Spinal cord (tissue), 9 donors: ENCODE measurements at regions not wholly inside any gene's neighbourhood (a gene's known extent, or its start where the extent isn't known, plus 50 kb on each side); places are given as distances from the start of the nearest gene placed in this dataset.
"Not testable (repeated sequence)": the region's sequence is repeated elsewhere in the genome, so short reads cannot be mapped to it uniquely, and the experiment has no call there.

Experiments used
- DNase-seq, 6 donors: peaks; one replicate each; pipeline versions ENCODE4 v3.0.0 to v3.0.0-alpha.2; 2013 to 2015; ENCODE audit warnings: low spot score in 6 of 6, low read depth in 4 of 6
- H3K27ac ChIP-seq: one replicate; pipeline ENCODE4 v1.5.1; 2013; ENCODE audit warnings: low read depth, low read length, control low read depth
- H3K27me3 ChIP-seq: one replicate; pipeline ENCODE4 v1.6.1; 2013; ENCODE audit warnings: low read length; ENCODE audit not compliant: control insufficient read depth, insufficient read depth
- H3K36me3 ChIP-seq: one replicate; pipeline ENCODE4 v1.6.1; 2013; ENCODE audit warnings: low read length; ENCODE audit not compliant: control insufficient read depth, insufficient read depth
- H3K4me1 ChIP-seq: one replicate; pipeline ENCODE4 v1.6.1; 2013; ENCODE audit warnings: low read length; ENCODE audit not compliant: control insufficient read depth, insufficient read depth
- H3K4me3 ChIP-seq: one replicate; pipeline ENCODE4 v1.5.1; 2013; ENCODE audit warnings: low read depth, low read length, control low read depth
- H3K9me3 ChIP-seq: one replicate; pipeline ENCODE4 v1.6.1; 2013; ENCODE audit warnings: low read length; ENCODE audit not compliant: control insufficient read depth, insufficient read depth
- WGBS: methylation state at CpG from one replicate; pipeline ENCODE4 v1.1.5; 2013; ENCODE audit warnings: missing lambda C conversion rate; ENCODE audit not compliant: insufficient coverage; 5-methylcytosine and 5-hydroxymethylcytosine counted together
- donor health status: healthy.

DNA sequence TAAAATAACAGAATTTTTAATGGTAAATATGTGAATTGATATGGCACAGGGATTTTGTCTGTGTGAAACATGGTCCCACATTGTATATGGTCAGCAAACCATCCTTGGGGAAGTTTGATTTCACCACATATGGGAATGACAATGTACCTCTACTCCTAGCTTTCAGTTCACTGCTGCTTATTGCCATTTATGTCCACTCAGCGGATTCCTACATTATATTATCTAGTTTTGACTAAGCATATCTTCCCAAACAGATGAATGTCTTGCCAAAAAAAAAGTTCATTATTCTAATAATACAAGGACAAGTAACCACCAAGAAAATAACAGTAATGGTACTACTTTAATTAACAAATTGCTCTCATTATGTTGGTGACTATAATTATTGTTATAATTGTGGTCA is 1521.6 kb downstream of the MAT2B start:
- WGBS, result no CpG with 5 or more reads among the region's 1 CpG
- Histone ChIP-seq H3K4me3 (no peak overlapping the region), H3K9me3 (no peaks in the 10 kb centered on the region), H3K27ac (no peak overlapping the region), H3K36me3 (no peaks in the 10 kb centered on the region), H3K27me3 (no peaks in the 10 kb centered on the region), H3K4me1 (no peaks in the 10 kb centered on the region)
- no peak for DNase-seq

DNA sequence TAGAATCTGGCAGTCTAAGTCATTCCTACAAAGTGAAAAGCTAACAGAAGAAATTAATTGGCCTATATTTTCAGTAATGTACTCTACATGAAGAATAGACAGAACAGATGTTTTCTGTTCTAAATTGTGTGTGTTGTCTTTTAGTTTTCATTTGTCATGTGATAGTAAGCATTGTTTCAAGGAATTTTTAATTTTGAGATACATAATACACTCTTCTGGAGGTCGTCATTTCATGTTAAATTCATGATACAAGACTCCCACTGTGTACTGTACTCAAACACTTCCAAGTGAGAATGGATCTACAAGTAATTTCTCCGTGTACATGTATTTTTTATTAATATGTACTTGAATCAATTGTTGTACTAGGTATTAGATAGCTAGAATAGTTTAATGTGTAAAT is 1522.9 kb downstream of the MAT2B start:
- no peaks in the 10 kb centered on the region for H3K27me3 ChIP-seq
- H3K27ac ChIP-seq, result no peak overlapping the region
- no CpG with 5 or more reads among the region's 2 CpGs for WGBS
- H3K4me3 ChIP-seq, result no peak overlapping the region
- no peaks in the 10 kb centered on the region for H3K4me1 ChIP-seq
- H3K9me3 ChIP-seq, result no peaks in the 10 kb centered on the region
- H3K36me3 ChIP-seq, result no peaks in the 10 kb centered on the region
- no peak for DNase-seq

DNA sequence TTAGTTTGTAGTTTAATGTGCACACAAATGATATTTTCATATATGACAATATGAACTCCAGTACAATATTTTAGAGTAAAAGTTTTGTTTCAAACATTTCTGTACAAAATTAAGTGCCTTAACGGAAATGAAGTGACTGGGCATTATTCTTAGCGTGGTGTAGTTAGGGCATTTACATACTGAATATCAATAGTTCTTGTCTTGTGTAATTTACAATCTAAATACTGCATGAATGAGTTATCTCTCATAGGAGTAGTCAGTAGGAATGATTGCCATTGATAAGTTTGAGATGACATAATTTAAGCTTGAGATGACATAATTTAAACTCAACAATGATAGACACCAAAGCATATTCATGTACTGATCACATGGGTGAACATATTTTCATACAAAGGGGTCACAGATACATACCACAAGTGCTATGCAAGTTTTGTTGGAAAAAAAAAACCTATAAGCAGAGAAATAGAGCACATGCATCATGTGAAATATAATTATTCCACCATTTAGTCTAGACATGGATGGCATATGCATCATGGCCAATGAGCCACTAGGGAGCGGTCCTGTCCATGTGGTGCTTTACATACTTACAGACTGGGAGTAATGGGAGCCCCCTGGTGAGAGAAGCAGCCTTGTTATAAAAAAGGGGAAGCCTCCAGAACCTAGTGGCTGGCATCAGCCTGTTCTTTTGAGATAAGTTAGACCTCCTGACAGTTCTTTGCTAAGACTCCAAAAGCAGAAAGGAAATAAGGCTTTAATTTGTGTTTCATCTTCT is 1523.9 kb downstream of the MAT2B start:
- Histone ChIP-seq H3K27me3 (no peaks in the 10 kb centered on the region), H3K36me3 (no peaks in the 10 kb centered on the region), H3K4me1 (no peaks in the 10 kb centered on the region), H3K27ac (no peak overlapping the region), H3K9me3 (no peaks in the 10 kb centered on the region), H3K4me3 (no peak overlapping the region)
- 67% methylated on average over 1 of the region's 3 CpGs for WGBS
- DNase-seq, result no peak

DNA sequence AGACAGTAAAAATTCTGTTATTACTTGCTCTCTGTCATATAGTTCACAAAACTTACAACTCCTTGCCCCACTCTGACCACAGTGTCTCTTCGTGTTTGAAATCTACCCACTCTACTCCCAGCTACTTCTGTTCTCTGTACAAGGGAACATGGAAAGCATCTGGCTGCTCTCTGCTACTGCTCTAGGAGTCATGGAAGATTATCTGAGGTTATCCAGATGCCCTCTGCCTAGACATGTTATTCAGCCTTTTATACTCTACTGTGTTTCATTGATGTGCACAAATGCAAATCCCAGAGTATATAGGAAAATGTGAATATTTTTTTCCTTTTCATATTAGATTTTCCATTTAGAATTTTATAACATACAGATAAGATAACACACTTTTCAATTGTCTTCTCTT is 1525.6 kb downstream of the MAT2B start:
- no peaks in the 10 kb centered on the region for H3K27me3 ChIP-seq
- no CpG with 5 or more reads among the region's 1 CpG for WGBS
- H3K4me3 ChIP-seq, result no peak overlapping the region
- H3K4me1 ChIP-seq, result no peaks in the 10 kb centered on the region
- no peaks in the 10 kb centered on the region for H3K36me3 ChIP-seq
- no peaks in the 10 kb centered on the region for H3K9me3 ChIP-seq
- H3K27ac ChIP-seq, result no peak overlapping the region
- DNase-seq, result no peak

DNA sequence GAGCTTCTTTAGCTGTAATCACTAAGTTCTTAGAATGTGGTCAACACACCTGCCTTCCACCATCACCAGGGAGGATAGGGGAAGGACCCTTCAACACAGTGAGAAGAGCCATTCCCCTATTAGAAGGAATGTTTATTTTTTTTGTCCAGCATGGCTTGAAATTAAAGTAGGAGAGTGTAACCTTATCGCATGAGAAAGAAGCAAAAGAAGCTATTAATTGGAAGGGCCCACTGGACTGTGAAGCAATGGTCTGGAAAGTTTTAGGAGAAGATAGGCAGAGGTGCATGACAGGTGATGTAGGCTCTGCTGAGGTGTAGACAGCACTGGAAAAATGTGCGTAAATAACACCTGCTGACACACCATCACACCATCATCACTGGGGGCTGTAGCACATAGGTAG is 1526.0 kb downstream of the MAT2B start:
- 93% methylated on average over 1 of the region's 2 CpGs for WGBS
- DNase-seq, result no peak
- Histone ChIP-seq H3K27me3 (no peaks in the 10 kb centered on the region), H3K27ac (no peak overlapping the region), H3K9me3 (no peaks in the 10 kb centered on the region), H3K4me1 (no peaks in the 10 kb centered on the region), H3K4me3 (no peak overlapping the region), H3K36me3 (no peaks in the 10 kb centered on the region)

DNA sequence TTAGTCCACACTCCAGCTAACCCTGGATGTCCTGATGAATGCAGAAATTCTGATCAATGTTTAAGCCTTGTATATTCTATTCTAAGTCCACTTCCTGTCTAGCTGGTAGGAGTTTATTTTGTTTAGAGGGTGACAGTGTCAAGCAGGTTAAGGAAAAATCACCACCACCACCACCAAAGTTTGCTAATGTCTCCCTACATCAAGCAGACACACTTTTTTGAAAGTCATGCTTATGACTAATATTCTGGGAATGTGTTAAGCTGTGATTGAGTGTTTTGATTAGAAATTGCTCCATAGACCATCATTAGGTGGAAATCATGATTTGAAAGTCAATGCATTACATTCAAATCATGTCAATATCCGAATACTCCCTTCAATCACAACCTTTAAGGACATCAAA is 1530.1 kb downstream of the MAT2B start:
- Histone ChIP-seq H3K27ac (no peak overlapping the region), H3K27me3 (no peaks in the 10 kb centered on the region), H3K9me3 (no peaks in the 10 kb centered on the region), H3K4me3 (no peak overlapping the region), H3K36me3 (no peaks in the 10 kb centered on the region), H3K4me1 (no peaks in the 10 kb centered on the region)
- no CpG with 5 or more reads among the region's 1 CpG for WGBS
- no peak for DNase-seq

DNA sequence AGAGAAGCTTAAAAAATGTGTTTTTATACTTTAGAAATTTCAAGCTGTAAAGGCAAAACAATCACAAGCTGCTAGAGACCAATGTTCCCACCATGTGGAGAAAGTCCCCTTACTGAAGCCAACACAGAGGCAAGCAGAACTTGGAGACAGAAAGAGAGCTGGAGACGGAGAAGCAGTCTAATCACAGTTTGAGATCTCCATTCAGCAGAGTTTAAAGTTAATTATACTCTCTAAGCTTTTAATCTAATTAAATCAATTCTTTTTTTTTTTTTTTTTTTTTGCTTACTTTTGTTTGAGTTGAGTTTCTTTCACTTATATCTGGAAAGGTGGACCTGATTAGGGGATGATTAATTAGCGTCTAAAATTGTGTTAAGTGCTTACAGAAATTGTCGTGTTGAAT is 1534.3 kb downstream of the MAT2B start:
- H3K4me1 ChIP-seq, result no peaks in the 10 kb centered on the region
- H3K9me3 ChIP-seq, result no peaks in the 10 kb centered on the region
- H3K27me3 ChIP-seq, result no peaks in the 10 kb centered on the region
- WGBS, result no CpG with 5 or more reads among the region's 3 CpGs
- no peak overlapping the region for H3K27ac ChIP-seq
- no peak overlapping the region for H3K4me3 ChIP-seq
- DNase-seq, result peak in 1 of 6 donors; percentile 25
- no peaks in the 10 kb centered on the region for H3K36me3 ChIP-seq

DNA sequence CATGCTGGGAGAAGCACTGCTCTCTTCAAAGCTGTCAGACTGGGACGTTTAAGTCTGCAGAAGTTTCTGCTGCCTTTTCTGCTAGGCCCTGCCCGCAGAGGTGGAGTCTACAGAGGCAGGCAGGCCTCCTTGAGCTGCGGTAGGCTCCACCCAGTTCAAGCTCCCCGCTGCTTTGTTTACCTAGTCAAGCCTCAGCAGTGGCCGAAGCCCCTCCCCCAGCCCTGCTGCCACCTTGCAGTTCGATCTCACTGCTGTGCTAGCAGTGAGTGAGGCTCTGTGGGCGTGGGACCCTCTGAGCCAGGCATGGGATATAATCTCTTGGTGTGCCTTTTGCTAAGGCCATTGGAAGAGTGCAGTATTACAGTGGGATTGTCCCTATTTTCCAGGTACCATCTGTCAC is 1540.5 kb downstream of the MAT2B start:
- 95% methylated on average over 7 of the region's 7 CpGs for WGBS
- H3K27me3 ChIP-seq, H3K9me3 ChIP-seq, H3K4me3 ChIP-seq, H3K36me3 ChIP-seq, H3K27ac ChIP-seq, DNase-seq, H3K4me1 ChIP-seq: not testable (repeated sequence)

DNA sequence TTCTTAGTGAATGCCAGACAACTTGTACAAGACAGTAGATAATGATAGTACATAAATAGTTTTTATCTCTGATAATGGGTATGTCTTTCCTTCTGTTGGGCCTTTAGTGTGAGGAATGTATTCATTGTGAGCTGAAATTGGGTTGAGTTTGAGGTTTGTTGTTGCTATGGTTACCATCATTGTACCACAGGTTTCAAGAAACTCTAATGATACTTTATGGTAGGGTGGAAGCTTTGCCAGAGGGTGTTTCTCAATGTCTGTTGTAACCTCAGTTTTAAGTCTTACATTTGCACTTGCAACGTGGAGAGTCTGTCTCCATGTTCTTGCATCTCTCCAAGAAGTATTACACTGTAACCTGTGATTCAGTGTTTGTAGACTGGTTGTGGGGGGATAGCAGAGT is 1550.1 kb downstream of the MAT2B start:
- no peaks in the 10 kb centered on the region for H3K4me1 ChIP-seq
- peak in 1 of 6 donors; percentile 23 for DNase-seq
- H3K27me3 ChIP-seq, result no peaks in the 10 kb centered on the region
- H3K27ac ChIP-seq, result no peak overlapping the region
- H3K9me3 ChIP-seq, result no peaks in the 10 kb centered on the region
- no peak overlapping the region for H3K4me3 ChIP-seq
- 80% methylated on average over 1 of the region's 1 CpG for WGBS
- no peaks in the 10 kb centered on the region for H3K36me3 ChIP-seq

DNA sequence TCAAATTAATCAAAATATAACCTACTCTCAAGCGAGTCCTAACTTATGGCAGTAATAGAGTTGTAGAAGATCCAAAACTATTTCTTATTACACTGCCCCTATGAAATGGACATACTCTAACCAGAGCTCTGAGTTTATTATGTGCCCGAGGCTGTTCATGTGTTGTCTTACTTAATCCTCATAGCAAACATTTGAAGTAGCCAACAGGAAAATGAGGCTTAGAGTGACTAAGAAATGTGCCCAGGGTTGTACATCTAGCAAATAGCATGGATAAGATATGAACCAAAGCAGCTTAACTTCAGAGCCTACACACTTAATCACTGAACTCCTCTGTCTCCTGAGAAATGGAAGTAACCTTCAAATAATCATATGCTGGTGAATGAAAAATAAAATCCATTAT is 1551.7 kb downstream of the MAT2B start:
- H3K9me3 ChIP-seq, result no peaks in the 10 kb centered on the region
- WGBS, result no CpG with 5 or more reads among the region's 2 CpGs
- DNase-seq, result no peak
- no peak overlapping the region for H3K4me3 ChIP-seq
- no peaks in the 10 kb centered on the region for H3K27me3 ChIP-seq
- no peak overlapping the region for H3K27ac ChIP-seq
- no peaks in the 10 kb centered on the region for H3K4me1 ChIP-seq
- no peaks in the 10 kb centered on the region for H3K36me3 ChIP-seq
